ENCODE measurements at regions not wholly inside any gene's neighbourhood (a gene's known extent, or its start where the extent isn't known, plus 50 kb on each side); places are given as distances from the start of the nearest gene placed in this dataset.
A peak's percentile ranks its signal among the peaks of the same experiment; 100 is the strongest.

DNA sequence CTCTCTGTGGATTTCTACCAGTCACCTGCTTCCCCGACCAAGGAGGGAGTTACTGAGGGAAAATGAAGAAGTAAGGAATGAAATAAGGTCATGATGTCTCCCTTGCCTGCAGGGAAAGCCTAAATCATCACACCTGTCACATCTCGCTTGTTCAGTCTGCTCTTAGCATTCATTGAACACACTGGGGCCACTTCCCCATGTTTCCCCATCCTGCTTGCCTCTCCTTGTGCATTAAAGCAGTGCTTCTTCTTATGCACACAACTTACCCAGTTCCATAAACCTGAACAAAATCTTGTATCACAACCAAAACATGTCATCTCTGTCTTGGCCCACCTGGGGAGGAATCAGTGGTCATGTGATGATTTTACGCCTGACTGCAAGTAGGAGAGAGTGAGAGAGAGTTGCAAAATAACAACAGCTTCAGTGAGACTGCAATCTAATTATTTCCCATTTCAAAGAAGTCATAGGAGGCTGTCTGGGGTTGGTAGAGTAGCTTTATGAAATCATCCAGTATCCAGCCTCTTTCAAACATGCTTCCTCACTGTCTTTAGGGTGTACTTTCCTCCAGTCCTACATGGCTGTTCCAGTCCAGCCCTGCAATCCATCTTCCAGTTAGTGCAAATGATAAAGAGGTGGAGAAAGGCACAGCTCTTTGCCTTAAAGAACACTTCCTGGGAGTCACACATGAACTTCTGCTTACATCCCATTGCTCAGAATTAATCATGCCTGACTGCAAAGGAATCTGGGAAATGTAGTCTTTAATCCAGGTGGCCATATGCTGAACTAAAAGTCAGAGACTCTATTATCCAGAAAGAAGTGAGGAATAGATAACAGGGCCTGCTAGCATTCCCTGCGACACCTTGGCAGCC lies 220.1 kb downstream of the HAUS1 start:
- Histone ChIP-seq H3K36me3 (ENCODE audit: insufficient read depth, low read length, poor library complexity, severe bottlenecking) (no peaks in the 10 kb centered on the region), H3K4me3 (ENCODE audit: low read depth, low read length, poor library complexity, severe bottlenecking) (no peak overlapping the region), H3K4me1 (ENCODE audit: insufficient read depth, low read length, poor library complexity, severe bottlenecking) (peaks cover 18% of the 10 kb centered on the region), H3K9me3 (ENCODE audit: low read depth, low read length, poor library complexity, severe bottlenecking) (no peaks in the 10 kb centered on the region), H3K27me3 (replicated peaks; ENCODE audit: insufficient read depth, low read depth, low read length, poor library complexity) (no peaks in the 10 kb centered on the region), H3K27ac (ENCODE audit: low read depth, low read length, poor library complexity, severe bottlenecking) (no peak overlapping the region)
- peak; percentile 64 for DNase-seq (ENCODE audit: low spot score)
- ChIA-PET POLR2A (ENCODE audit: low non-redundant PET) (no interaction called here), CTCF (no interaction called here)
- TF ChIP-seq EZH2 (IDR thresholded peaks at IDR 0.05; ENCODE audit: borderline replicate concordance, low read depth, low read length, poor library complexity, severe bottlenecking), result no peak
- TF ChIP-seq, protein P1, sequence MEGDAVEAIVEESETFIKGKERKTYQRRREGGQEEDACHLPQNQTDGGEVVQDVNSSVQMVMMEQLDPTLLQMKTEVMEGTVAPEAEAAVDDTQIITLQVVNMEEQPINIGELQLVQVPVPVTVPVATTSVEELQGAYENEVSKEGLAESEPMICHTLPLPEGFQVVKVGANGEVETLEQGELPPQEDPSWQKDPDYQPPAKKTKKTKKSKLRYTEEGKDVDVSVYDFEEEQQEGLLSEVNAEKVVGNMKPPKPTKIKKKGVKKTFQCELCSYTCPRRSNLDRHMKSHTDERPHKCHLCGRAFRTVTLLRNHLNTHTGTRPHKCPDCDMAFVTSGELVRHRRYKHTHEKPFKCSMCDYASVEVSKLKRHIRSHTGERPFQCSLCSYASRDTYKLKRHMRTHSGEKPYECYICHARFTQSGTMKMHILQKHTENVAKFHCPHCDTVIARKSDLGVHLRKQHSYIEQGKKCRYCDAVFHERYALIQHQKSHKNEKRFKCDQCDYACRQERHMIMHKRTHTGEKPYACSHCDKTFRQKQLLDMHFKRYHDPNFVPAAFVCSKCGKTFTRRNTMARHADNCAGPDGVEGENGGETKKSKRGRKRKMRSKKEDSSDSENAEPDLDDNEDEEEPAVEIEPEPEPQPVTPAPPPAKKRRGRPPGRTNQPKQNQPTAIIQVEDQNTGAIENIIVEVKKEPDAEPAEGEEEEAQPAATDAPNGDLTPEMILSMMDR (conservative IDR thresholded peaks at IDR 0.05; ENCODE audit: low read depth, low read length), result no peak
- BruUV-seq (replicated peaks), result no TSS peak
- intact Hi-C loops (cut with micrococcal nuclease; ENCODE audit: unreplicated experiment), result no loop called here

- H3K9me3 ChIP-seq (ENCODE audit: low read depth, low read length, poor library complexity, severe bottlenecking), result no peaks in the 10 kb centered on the region
- H3K27me3 ChIP-seq (replicated peaks; ENCODE audit: insufficient read depth, low read depth, low read length, poor library complexity), result no peaks in the 10 kb centered on the region
- no peak overlapping the region for H3K27ac ChIP-seq (ENCODE audit: low read depth, low read length, poor library complexity, severe bottlenecking)
- BruUV-seq (replicated peaks), result no TSS peak
- ChIA-PET POLR2A (ENCODE audit: low non-redundant PET) (no interaction called here), CTCF (no interaction called here)
- no peak for TF ChIP-seq EZH2 (IDR thresholded peaks at IDR 0.05; ENCODE audit: borderline replicate concordance, low read depth, low read length, poor library complexity, severe bottlenecking)
- TF ChIP-seq, protein P1 (conservative IDR thresholded peaks at IDR 0.05; ENCODE audit: low read depth, low read length), result no peak
- no peak overlapping the region for H3K4me3 ChIP-seq (ENCODE audit: low read depth, low read length, poor library complexity, severe bottlenecking)
- peaks cover 18% of the 10 kb centered on the region for H3K4me1 ChIP-seq (ENCODE audit: insufficient read depth, low read length, poor library complexity, severe bottlenecking)
- intact Hi-C loops (cut with micrococcal nuclease; ENCODE audit: unreplicated experiment), result no loop called here
- no peak for DNase-seq (ENCODE audit: low spot score)
- H3K36me3 ChIP-seq (ENCODE audit: insufficient read depth, low read length, poor library complexity, severe bottlenecking), result no peaks in the 10 kb centered on the region
These were observed 221.7 kb downstream of the HAUS1 start for GRCh38 chr18:46325895-46326294.

GRCh38 chr18:46329736-46330246 lies 225.6 kb downstream of the HAUS1 start:
- POLR2A ChIA-PET (ENCODE audit: low non-redundant PET), result no interaction called here

More at GRCh38 chr18:46329736-46330246, 225.6 kb downstream of the HAUS1 start:
- H3K4me3 ChIP-seq (ENCODE audit: low read depth, low read length, poor library complexity, severe bottlenecking), result no peak overlapping the region
- TF ChIP-seq EZH2 (IDR thresholded peaks at IDR 0.05; ENCODE audit: borderline replicate concordance, low read depth, low read length, poor library complexity, severe bottlenecking), result no peak
- TF ChIP-seq, protein P1 (conservative IDR thresholded peaks at IDR 0.05; ENCODE audit: low read depth, low read length), result no peak
- no TSS peak for BruUV-seq (replicated peaks)
- H3K27ac ChIP-seq (ENCODE audit: low read depth, low read length, poor library complexity, severe bottlenecking), result no peak overlapping the region
- H3K9me3 ChIP-seq (ENCODE audit: low read depth, low read length, poor library complexity, severe bottlenecking), result no peaks in the 10 kb centered on the region
- H3K4me1 ChIP-seq (ENCODE audit: insufficient read depth, low read length, poor library complexity, severe bottlenecking), result peaks cover 3% of the 10 kb centered on the region
- DNase-seq (ENCODE audit: low spot score), result no peak
- intact Hi-C loops (cut with micrococcal nuclease; ENCODE audit: unreplicated experiment), result no loop called here
- H3K36me3 ChIP-seq (ENCODE audit: insufficient read depth, low read length, poor library complexity, severe bottlenecking), result no peaks in the 10 kb centered on the region
- CTCF ChIA-PET, result no interaction called here
- H3K27me3 ChIP-seq (replicated peaks; ENCODE audit: insufficient read depth, low read depth, low read length, poor library complexity), result no peaks in the 10 kb centered on the region

Data from A673 (cell line).